GM21515 (cell line): ENCODE measurements at regions not wholly inside any gene's neighbourhood (a gene's known extent, or its start where the extent isn't known, plus 50 kb on each side); places are given as distances from the start of the nearest gene placed in this dataset.

ENCODE experiments used
- ATAC-seq: cut with Tn5 transposase; IDR thresholded peaks from one replicate; pipeline ENCODE4 v1.9.1; 2021; ENCODE audit not compliant: unreplicated experiment

DNA sequence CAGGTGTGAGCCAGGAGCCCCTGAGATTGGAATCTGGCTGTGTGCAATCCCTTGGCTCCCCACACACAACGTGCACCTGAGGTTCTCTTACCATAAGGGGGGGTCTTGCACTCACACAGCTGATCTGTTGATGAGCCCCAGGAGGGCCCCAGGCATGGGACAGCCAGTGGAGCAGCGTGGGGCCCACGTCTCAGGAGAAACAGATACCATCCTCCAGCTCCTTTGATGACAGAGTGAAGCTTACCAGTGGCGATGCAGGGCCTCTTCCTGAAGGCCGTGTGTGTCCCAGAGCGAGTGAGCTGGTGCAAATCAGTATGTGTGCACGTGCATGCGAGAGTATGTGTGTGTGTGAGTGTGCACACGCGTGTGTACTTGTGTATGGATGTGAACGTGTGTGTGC lies 287.4 kb downstream of the IRX1 start:
- no peak for ATAC-seq

DNA sequence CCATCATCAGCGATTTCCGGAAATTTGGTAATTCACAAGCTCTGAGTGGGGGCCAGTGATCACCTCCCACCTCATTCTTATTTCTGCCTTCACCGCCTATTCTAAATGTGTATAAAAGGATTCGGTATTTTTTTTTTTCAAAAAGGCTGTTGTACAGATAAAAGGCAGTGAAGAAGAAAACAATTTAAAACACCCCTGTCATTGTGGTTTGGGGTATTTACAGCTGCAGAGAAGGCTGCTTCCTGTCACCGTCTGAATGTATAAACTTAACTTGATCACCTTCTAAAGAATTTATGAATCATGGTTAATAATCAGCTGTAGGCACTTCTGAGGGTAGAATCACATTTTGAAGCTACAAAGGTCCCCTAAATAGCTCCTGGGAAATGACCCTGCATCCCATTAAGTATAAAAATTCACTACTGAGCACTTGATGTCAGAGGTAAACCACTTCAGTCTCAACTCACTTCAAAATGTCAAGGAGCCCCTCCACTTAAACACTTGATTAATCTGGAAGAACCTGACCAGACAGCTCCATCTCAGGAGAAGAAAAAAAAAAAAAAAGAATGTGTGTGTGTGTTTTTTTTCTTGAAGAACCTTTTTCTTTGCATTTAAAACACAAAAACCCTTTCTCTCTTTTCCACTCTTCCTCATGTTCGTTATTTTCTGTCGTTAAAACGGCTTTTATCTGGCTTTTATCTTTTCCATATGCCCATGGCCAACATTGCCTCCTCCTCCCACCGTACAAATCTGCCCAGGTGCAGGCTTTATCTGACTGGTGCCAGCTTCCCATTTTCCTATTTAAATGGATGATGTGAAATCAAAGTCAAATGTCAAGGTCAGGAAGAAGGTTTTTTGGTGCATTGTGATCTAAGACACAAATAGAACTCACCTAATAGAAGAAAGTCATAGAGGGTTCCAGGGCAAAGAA lies 291.2 kb downstream of the IRX1 start:
- no peak for ATAC-seq

DNA sequence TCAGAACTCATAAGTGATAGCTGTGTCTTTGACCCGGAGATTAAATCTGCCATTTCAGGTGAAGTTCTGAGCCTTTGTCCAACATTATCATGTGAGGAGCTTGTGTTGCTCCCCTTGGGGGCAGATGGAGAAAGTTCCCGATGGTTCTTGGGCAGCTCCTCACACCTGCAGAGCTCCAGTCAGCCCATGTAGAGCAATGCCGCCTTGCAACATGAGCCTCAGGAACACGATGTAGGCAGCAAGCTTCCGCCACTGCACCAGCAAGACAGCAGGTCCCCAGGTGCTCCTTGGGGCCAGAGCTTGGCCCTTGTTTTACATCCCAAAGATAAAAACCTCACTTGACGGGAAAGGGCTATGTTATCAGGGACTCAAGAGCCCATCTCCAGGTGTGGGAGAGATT lies 292.7 kb downstream of the IRX1 start:
- ATAC-seq: no peak

DNA sequence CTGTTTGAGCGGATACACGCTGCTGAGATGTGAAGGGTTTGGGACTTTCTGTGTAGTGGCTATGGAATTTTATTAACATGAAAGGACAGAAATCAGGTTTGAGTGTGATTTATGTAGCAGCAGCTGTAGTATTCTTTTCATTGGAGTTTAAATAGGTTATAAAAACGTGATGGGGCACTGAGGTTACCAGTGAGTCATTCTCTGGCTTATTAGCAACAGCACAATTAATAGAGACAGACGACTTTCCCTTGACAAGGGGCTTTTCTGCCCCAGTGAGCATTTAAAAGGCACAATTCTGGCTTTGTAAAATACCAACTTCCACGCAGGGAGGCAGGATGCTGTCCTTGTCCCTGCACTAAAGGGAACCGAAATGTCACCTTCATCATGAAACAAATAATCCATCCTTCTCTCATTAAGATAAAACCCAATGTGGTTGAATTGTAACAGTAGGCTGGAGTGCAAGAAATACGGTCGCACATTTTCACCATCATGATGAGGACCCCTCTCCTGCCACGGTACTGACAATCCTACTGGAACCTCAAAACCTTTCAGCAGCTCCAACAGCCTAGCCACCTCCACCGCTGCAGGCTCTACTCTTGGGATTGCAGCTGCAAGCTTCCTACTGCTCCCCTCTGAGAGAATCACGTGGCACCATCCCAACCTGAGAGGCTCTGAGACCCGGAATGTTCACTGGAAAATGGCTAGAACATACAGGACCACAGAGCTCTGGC lies 293.9 kb downstream of the IRX1 start:
- no peak for ATAC-seq

DNA sequence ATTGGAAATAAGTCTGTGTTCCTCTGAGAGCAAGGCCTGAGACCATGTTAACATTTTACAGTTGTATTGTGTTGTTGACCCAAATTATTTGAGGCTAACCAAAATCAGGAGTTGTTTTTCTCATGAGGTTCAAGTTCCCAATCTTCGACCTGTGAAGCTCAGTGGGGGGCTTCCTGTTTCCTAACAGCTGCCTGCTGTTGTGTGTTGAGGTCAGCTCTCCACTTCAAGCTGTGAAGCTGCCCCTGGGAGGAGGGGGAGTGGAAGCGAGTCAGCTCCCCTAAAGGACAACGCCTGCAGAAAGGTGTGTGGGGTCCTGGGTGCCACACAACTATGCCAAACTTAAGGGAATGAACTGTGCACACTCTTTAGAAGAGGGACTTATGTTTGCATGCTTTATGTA lies 295.5 kb downstream of the IRX1 start:
- no peak for ATAC-seq

DNA sequence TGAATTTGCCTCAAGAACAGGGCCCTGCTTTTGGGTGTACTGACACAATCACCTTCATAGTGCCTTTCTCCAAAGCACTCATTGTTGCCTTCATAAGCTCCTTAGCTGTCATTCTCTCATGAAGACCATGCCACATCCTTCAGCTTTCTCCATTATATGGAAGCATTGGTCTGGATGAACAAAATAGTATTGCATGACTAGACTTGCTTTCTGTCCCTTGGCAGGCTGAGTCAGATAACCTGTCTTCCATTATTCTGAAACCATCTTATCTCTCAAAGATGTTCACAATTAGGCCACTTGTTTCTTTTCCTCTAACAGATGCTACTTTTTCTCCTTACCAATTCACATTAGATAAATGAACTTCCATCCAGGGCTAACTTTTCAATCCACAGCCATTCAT lies 297.9 kb downstream of the IRX1 start:
- ATAC-seq: no peak

DNA sequence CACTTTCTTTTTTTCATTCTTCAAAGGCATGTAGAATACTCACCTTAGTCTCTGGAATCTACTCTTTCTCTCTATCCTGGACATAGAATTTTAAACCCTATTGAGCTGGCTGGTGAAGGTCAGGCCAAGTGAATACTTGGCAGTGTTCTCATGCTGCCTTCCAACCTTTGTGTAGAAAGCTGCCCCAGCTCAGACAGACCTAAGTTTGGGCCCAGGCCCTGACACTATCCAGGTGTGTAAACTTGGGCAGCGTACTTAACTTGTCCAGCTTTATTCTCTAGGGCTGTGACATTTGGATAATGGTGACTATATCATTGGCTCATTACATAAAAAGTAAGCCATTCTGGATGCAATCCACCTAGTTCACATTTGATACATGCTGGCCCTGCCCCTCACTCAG lies 298.3 kb downstream of the IRX1 start:
- ATAC-seq: no peak

DNA sequence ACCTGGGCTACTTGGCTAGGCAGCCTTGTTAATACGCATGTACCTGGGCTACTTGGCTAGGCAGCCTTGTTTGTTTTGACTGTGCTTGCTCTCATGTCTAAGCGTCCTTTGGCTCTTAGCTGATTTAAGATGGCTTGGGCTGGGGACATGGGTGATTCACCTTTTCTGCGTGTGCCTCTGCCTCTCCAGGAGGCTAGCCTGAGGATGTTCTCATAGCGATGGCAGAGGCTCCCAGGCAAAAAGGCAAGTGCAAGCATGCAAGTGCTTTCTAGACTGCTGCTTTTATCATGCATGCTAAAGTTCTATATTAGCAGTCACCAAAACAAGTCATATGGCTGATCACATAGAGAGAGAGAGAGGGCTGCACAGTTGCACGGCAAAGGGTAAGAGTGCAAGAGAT lies 300.5 kb downstream of the IRX1 start:
- no peak for ATAC-seq

DNA sequence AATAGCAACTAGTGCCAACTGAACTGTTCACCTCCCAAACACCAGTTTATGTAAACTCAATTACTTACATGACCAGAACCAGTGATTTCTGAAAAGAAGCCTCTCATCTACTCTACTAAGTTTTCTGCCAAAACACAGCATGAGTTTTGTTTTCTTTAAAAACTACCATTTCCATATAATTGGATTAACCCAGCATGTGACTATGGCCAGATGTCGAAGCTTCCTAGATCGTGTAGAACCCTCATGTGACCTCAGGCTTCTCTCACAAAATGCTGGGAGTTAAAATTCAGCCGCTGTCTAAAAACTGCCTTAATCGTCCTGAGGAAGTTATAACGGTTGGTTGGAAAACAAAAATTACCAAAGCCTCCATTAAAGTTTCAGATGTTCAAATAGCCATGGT lies 303.5 kb downstream of the IRX1 start:
- ATAC-seq: no peak

DNA sequence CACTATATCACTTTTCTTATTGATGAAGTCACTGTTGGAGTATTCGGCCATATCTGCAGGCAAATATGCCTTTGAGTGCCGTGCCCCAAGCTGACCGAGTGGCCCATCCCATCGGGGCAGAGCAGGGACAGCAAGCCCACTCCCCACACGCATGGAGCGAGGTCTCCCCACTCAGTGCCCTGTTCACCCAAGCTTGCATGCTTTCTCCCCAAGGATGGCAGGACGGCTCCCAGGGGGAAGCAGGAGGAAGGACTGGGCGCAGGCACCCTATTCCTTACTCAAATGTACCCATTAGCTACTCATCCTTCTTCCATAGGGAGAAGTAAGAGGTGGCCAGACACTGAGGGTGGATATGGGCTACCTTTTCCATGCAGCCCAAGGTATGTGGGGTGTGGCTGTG lies 309.0 kb downstream of the IRX1 start:
- ATAC-seq: no peak

DNA sequence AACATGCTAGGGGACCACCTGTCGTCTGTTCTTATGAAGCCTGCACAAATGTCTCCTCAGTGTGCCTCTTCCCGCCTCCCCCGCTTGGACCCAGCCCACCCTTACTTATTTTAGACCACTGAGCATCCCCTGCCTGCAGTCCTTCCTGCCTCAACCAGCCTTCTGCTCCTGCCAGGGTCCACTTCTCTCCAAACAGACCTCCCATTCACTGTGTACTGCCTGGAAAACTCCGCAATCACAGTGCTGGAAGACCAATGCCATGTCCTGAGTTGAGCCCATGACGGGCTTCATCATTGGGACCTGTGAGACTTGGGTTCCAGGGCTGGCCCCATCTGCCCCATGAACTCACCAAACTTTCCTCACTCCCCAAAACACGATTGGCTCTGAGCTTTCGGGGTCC lies 309.4 kb downstream of the IRX1 start:
- no peak for ATAC-seq

DNA sequence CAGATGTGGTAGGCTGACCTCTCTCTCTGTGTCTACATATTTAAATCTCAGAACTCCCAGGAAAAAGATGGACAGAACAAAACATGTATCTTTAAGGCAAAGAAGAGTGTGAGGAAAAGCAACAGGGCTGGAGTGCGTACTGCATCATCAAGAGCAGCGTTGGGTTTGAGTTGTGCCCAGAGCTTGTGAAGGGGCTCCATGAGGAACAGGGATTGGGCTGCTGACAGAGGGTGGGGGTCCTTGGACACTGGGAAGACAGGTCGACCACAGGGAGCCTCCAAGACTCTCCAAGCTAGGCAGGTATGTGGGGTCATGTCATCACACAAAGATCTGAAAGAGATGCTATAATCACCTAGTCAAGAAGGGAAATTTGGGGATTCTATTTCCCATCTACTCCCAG lies 309.9 kb downstream of the IRX1 start:
- ATAC-seq: no peak

DNA sequence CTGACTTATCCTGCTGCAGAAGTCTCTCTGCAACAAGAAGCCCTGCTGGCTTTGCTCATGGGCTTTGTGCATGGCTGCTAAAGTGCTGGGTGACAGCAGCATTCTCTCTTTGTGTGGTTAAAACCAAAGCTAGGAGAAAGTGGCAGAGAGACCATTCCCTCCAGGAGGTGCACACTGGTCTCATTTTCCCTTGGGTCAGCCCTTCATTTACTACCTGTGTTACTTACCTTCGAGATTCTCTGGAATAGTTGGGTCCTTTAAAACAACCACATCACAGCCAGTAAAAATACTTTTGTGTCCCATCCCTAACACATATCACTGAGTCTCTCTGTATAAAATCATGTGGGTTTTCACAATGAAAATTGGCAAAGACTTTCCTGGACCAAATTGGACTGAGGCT lies 315.5 kb downstream of the IRX1 start:
- no peak for ATAC-seq

DNA sequence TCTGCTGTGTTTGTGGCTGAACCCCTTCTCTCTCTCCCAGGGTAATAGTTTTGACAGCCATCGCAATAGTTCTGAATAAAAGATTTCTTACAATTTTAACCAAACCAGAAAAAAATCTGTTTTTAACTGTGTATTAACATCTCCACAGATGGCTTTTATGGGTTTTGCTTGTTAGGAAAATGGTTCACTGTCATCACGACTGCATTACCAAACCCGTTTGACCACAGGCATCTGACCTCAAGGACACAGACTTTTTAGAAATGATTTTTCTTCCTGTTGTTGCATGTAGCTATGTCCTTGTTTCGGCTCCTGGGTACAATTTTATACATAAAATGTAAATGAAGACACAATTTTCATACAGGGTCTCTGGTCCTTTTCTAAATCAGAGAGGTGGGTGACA lies 316.1 kb downstream of the IRX1 start:
- no peak for ATAC-seq

DNA sequence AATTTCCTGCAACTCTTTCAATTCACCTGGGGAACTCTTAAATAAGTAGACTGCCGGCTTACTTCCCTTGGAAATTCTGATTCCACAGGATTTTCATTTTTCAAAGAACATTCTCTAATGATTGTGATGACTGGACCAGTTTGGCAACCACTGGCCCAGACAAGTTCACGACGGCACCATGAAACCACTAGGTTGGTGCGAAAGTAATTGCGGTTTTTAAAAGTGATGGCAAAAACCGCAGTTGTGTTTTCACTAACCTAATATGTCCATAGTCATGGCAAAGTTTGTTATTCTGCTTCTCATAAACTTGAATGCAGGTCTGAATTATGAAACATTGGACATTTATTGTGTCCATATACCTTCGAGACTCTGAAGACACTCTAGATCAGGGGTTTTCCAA lies 317.2 kb downstream of the IRX1 start:
- no peak for ATAC-seq

DNA sequence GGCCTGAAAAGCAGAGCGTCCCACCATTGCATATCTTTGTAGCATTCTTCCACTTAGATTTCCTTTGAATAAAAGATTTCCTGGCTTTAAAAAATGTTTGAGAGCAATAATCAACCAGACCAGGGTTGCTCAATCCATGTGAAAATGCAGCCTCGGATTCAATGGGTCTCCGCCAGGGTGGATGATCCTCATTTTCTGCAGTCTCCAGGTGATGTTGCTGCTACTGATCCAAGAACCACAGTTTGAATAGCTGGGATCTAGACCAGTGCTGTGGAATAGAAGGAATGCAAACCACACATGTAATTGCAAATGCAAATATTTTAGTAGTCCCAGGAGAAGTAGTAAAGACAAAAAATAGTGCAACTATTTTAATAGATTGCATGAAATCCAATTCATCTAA lies 317.6 kb downstream of the IRX1 start:
- no peak for ATAC-seq

DNA sequence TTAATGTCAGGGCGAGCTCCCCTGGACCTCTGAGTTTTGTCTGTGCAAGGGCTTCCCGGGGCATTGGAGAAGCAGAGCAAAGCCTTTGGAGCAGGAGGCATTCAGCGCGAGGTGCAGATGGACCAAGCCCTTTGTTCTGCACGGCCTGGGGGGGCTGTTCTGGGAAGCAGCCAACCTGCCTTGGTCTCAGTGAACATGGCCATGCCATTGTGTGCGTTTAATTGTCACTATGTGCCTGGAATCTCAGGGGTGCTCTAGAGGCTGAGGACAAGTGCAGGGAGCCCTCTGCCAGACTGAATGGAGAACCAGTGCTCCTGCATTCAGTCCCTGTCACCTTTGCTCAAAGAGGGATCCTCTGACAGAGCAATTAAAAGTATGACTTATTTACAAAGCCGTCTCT lies 329.4 kb downstream of the IRX1 start:
- ATAC-seq: no peak

DNA sequence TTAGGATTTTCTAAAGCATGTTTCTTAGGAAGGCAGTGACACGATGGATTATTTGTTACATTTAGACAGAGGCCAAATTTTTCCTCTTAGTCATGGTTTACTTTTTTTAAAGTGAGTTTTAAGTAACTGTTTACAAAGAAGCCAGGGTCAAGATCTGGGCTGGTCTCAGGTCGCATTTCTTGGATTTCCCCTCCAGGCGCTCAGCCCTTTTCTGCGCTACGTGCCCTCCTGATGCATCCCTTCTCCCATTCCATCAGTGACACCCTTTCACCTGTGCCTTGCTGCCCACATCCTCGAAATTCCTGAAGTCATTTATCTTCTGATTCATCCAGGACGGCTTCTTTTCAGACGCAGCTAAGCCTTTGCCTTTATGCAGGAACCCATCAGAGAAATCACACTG lies 330.3 kb downstream of the IRX1 start:
- ATAC-seq: no peak

DNA sequence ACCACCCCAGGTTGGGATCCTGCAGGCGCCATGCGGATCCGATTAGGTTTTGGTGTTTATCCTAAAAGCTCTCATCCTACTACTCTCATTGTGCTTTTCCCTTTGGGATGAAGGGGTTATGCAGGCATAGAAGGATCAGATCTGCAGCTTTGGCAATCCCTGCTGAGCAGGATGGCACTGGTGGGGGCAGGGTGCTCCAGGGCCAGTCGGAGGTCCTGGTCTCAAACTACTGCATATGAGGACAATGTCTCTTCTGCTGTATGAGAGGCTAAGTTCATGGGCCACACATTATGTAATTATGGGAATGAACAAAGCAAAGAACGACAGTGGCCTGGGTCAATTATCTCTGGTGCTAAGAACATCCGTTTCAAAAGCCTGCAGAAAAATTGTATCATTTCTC lies 334.2 kb downstream of the IRX1 start:
- ATAC-seq: no peak

DNA sequence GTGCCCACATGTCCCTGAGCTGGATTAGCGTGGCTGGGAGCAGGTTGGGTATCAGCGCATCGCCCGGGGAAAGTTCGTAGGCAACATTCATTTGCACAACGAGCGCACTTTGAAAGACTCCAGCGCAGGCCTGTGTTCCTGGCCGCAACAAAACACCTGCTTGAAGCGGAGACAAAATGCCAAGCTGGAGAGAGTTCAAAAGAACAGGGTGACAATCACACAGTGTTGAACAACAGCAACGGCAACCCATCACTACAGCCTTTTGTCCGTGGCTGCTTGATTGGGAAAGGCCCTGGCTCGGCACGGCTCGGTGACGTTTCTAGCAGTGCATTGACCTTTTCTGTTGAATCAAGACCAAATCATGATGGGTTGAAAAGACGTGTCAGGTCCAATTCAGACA lies 336.3 kb downstream of the IRX1 start:
- ATAC-seq: no peak

DNA sequence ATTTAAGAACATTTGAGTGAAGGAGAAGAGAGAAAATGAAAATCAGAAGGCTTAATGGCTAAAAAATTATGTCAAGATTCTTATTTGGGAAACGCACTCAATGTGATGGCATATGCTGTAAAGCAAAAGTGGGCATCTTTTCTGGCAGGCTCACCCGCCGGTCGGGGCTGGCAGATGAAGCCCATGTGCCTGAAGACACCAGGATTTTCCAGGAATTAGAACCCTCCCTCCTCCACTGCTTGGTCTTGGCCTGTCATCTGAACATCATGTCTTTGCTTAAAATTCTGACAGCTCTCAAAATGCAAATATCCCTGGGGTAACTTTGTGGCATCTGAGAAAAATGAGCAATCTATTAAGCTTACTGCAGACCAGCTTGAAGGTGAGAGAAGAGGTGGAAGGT lies 337.9 kb downstream of the IRX1 start:
- no peak for ATAC-seq

DNA sequence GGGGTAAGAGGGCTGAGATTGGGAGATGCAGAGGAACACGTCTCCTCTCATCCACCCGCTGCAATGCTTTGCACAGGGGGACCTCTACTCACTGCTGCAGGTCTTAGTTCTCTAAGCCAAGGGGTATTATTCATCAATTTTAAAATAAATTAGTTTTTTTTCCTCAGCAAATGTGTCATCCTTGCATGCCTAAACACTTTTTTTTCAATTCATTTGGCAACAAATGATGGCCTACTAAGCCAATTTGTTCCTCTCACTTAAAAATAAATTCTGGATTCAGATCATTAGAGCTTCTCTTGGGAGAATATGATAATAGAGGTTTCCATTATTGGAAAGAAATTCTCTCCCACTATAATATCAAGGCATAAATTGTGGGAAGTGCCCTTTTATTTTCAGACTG lies 338.3 kb downstream of the IRX1 start:
- ATAC-seq: no peak

DNA sequence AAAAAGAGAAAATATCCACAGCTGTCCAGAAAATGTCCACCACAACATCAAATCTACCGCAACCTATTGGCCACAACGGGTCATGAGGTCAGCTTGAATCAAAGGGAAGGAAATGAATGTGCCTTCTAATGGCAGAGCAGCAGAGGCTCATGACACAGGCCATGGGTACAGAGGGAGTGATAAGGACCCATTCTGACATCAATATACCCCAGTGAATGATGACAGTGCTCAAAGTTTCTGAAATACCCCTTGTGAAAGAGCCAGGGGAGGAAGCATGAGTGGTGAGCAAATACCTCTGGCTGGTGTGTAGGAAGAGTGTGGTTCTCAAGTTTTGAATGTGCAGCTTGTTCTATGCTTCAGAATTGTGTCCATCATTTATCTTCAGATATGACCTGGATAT lies 348.2 kb downstream of the IRX1 start:
- no peak for ATAC-seq
